ENCODE measurements at regions not wholly inside any gene's neighbourhood (a gene's known extent, or its start where the extent isn't known, plus 50 kb on each side); places are given as distances from the start of the nearest gene placed in this dataset.

- TF ChIP-seq, protein P1, sequence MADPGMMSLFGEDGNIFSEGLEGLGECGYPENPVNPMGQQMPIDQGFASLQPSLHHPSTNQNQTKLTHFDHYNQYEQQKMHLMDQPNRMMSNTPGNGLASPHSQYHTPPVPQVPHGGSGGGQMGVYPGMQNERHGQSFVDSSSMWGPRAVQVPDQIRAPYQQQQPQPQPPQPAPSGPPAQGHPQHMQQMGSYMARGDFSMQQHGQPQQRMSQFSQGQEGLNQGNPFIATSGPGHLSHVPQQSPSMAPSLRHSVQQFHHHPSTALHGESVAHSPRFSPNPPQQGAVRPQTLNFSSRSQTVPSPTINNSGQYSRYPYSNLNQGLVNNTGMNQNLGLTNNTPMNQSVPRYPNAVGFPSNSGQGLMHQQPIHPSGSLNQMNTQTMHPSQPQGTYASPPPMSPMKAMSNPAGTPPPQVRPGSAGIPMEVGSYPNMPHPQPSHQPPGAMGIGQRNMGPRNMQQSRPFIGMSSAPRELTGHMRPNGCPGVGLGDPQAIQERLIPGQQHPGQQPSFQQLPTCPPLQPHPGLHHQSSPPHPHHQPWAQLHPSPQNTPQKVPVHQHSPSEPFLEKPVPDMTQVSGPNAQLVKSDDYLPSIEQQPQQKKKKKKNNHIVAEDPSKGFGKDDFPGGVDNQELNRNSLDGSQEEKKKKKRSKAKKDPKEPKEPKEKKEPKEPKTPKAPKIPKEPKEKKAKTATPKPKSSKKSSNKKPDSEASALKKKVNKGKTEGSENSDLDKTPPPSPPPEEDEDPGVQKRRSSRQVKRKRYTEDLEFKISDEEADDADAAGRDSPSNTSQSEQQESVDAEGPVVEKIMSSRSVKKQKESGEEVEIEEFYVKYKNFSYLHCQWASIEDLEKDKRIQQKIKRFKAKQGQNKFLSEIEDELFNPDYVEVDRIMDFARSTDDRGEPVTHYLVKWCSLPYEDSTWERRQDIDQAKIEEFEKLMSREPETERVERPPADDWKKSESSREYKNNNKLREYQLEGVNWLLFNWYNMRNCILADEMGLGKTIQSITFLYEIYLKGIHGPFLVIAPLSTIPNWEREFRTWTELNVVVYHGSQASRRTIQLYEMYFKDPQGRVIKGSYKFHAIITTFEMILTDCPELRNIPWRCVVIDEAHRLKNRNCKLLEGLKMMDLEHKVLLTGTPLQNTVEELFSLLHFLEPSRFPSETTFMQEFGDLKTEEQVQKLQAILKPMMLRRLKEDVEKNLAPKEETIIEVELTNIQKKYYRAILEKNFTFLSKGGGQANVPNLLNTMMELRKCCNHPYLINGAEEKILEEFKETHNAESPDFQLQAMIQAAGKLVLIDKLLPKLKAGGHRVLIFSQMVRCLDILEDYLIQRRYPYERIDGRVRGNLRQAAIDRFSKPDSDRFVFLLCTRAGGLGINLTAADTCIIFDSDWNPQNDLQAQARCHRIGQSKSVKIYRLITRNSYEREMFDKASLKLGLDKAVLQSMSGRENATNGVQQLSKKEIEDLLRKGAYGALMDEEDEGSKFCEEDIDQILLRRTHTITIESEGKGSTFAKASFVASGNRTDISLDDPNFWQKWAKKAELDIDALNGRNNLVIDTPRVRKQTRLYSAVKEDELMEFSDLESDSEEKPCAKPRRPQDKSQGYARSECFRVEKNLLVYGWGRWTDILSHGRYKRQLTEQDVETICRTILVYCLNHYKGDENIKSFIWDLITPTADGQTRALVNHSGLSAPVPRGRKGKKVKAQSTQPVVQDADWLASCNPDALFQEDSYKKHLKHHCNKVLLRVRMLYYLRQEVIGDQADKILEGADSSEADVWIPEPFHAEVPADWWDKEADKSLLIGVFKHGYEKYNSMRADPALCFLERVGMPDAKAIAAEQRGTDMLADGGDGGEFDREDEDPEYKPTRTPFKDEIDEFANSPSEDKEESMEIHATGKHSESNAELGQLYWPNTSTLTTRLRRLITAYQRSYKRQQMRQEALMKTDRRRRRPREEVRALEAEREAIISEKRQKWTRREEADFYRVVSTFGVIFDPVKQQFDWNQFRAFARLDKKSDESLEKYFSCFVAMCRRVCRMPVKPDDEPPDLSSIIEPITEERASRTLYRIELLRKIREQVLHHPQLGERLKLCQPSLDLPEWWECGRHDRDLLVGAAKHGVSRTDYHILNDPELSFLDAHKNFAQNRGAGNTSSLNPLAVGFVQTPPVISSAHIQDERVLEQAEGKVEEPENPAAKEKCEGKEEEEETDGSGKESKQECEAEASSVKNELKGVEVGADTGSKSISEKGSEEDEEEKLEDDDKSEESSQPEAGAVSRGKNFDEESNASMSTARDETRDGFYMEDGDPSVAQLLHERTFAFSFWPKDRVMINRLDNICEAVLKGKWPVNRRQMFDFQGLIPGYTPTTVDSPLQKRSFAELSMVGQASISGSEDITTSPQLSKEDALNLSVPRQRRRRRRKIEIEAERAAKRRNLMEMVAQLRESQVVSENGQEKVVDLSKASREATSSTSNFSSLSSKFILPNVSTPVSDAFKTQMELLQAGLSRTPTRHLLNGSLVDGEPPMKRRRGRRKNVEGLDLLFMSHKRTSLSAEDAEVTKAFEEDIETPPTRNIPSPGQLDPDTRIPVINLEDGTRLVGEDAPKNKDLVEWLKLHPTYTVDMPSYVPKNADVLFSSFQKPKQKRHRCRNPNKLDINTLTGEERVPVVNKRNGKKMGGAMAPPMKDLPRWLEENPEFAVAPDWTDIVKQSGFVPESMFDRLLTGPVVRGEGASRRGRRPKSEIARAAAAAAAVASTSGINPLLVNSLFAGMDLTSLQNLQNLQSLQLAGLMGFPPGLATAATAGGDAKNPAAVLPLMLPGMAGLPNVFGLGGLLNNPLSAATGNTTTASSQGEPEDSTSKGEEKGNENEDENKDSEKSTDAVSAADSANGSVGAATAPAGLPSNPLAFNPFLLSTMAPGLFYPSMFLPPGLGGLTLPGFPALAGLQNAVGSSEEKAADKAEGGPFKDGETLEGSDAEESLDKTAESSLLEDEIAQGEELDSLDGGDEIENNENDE (IDR thresholded peaks at IDR 0.05; ENCODE audit: insufficient replicate concordance, low read length), result no peak
- no peak for TF ChIP-seq HDAC2 (IDR thresholded peaks at IDR 0.05; ENCODE audit: borderline replicate concordance in 1 of 2, low read depth in 2 of 2, low read length in 2 of 2)
- TF ChIP-seq SP4 (IDR thresholded peaks at IDR 0.05; ENCODE audit: low read length), result no peak
- no peak for TF ChIP-seq PHF8 (conservative IDR thresholded peaks at IDR 0.05; ENCODE audit: low read depth, low read length)
- no peak for TF ChIP-seq EZH2 (IDR thresholded peaks at IDR 0.05; ENCODE audit: low read depth, low read length, severe bottlenecking)
- TF ChIP-seq GABPA (IDR thresholded peaks at IDR 0.05; ENCODE audit: borderline replicate concordance, insufficient read depth, low read length), result no peak
- no peak for TF ChIP-seq TCF12 (IDR thresholded peaks at IDR 0.05; ENCODE audit: low read depth, low read length)
- TF ChIP-seq EP300 (IDR thresholded peaks at IDR 0.05; ENCODE audit: borderline replicate concordance in 1 of 2, low read depth in 2 of 2, low read length in 2 of 2), result no peak
- no peak for TF ChIP-seq HDAC6 (IDR thresholded peaks at IDR 0.05; ENCODE audit: low read depth, low read length)
- no peak for TF ChIP-seq USF2 (IDR thresholded peaks at IDR 0.05; ENCODE audit: low read length)
- no peak for TF ChIP-seq CHD2 (IDR thresholded peaks at IDR 0.05; ENCODE audit: low read length)
These were observed 1332.5 kb upstream of the CDH9 start (continued) for GRCh38 chr5:28370896-28371295.

Data from H1 (cell line).